SK-N-SH (cell line): ENCODE measurements at regions not wholly inside any gene's neighbourhood (a gene's known extent, or its start where the extent isn't known, plus 50 kb on each side); places are given as distances from the start of the nearest gene placed in this dataset.
"Not testable (repeated sequence)": the region's sequence is repeated elsewhere in the genome, so short reads cannot be mapped to it uniquely, and the experiment has no call there.

Experiments used
- CTCF ChIA-PET: fragments of 300-600, 350-600 bp; formaldehyde crosslinking; extraction: SDS; loops from one replicate; lab custom pipeline; 2021; lab: Yijun Ruan, JAX
- POLR2A ChIA-PET: fragments of 350-600 bp; sonication (Branson Sonifier 250); formaldehyde crosslinking; extraction: SDS; loops from one replicate; lab custom pipeline; 2020; ENCODE audit warnings: antibody characterized with exemption, inconsistent platforms; lab: Yijun Ruan, JAX
- DNase-seq: peaks from one replicate; pipeline ENCODE4 v3.0.0; 2012
- H2AFZ ChIP-seq: fragments of 200-600 bp; sonication (generic); 2 replicates; pipeline ENCODE4 v1.8.1; 2016; ENCODE audit warnings: antibody characterized with exemption, mild to moderate bottlenecking, low read depth
- H3F3A ChIP-seq: fragments of 200-600 bp; sonication (generic); replicated peaks from 2 replicates; pipeline ENCODE3; 2016; ENCODE audit warnings: antibody characterized with exemption, mild to moderate bottlenecking; ENCODE audit not compliant: insufficient read depth
- H3K27ac ChIP-seq, 2 experiments: fragments of 200-500 bp in 1 of 2; fragments of 200-600 bp in 1 of 2; sonication (Bioruptor generic) in 1 of 2; sonication (generic), shearing (Covaris generic) in 1 of 2; 2 replicates each; pipeline versions ENCODE4 v1.5.1 to v1.6.1; 2014 to 2016; ENCODE audit warnings: low read depth in 2 of 2, inconsistent platforms in 1 of 2, low read length in 1 of 2, mild to moderate bottlenecking in 1 of 2, mixed read lengths in 1 of 2
- H3K27me3 ChIP-seq: fragments of 200-600 bp; sonication (generic), shearing (Covaris generic); 2 replicates; pipeline ENCODE4 v1.6.1; 2016; ENCODE audit warnings: mixed run types; ENCODE audit not compliant: insufficient read depth
- H3K36me3 ChIP-seq, 2 experiments: fragments of 200-500 bp in 1 of 2; fragments of 200-600 bp in 1 of 2; sonication (Bioruptor generic) in 1 of 2; sonication (generic) in 1 of 2; replicated peaks in 1 of 2; 2 replicates each; pipeline versions ENCODE3 to v1.5.1; 2014 to 2016; ENCODE audit warnings: low read length in 1 of 2, mild to moderate bottlenecking in 1 of 2; ENCODE audit not compliant: insufficient read depth in 2 of 2, control insufficient read depth in 1 of 2
- H3K4me1 ChIP-seq, 2 experiments: fragments of 200-500 bp in 1 of 2; fragments of 200-600 bp in 1 of 2; sonication (Bioruptor generic) in 1 of 2; sonication (generic), shearing (Covaris generic) in 1 of 2; 2 replicates each; pipeline versions ENCODE4 v1.5.1 to v1.6.1; 2014 to 2016; ENCODE audit warnings: low read depth in 1 of 2, low read length in 1 of 2, mixed run types in 1 of 2; ENCODE audit not compliant: insufficient read depth in 2 of 2, control insufficient read depth in 1 of 2
- H3K4me2 ChIP-seq: fragments of 200-600 bp; sonication (generic), shearing (Covaris generic); 2 replicates; pipeline ENCODE4 v1.6.1; 2017; ENCODE audit warnings: mixed run types
- H3K4me3 ChIP-seq, 2 experiments: fragments of 200-500 bp in 1 of 2; fragments of 200-600 bp in 1 of 2; sonication (Bioruptor generic) in 1 of 2; sonication (generic), shearing (Covaris generic) in 1 of 2; 2 replicates each; pipeline versions ENCODE4 v1.5.1 to v1.8.1; 2014 to 2016; ENCODE audit warnings: low read depth in 2 of 2, inconsistent platforms in 1 of 2, low read length in 1 of 2, mild to moderate bottlenecking in 1 of 2, mixed read lengths in 1 of 2, moderate library complexity in 1 of 2
- H3K79me2 ChIP-seq: fragments of 200-600 bp; sonication (generic); 2 replicates; pipeline ENCODE4 v1.8.1; 2017; ENCODE audit warnings: mild to moderate bottlenecking; ENCODE audit not compliant: insufficient read depth
- H3K9ac ChIP-seq: fragments of 200-600 bp; sonication (generic); 2 replicates; pipeline ENCODE4 v1.6.1; 2017; ENCODE audit warnings: mixed run types
- H3K9me2 ChIP-seq: fragments of 200-600 bp; sonication (generic); 2 replicates; pipeline ENCODE4 v1.6.1; 2017; ENCODE audit warnings: mixed run types
- H3K9me3 ChIP-seq: fragments of 200-600 bp; sonication (generic); 2 replicates; pipeline ENCODE4 v1.6.1; 2017; ENCODE audit warnings: mixed run types, mild to moderate bottlenecking, moderate library complexity
- H4K20me1 ChIP-seq: fragments of 200-600 bp; sonication (generic); 2 replicates; pipeline ENCODE4 v1.6.1; 2017; ENCODE audit warnings: mild to moderate bottlenecking, mixed run types; ENCODE audit not compliant: insufficient read depth
- ELF1 ChIP-seq: IDR thresholded peaks from 2 replicates; pipeline ENCODE4 v1.4.0; 2012
- EP300 ChIP-seq, 2 experiments: IDR thresholded peaks; 2 replicates each; pipeline versions ENCODE4 v1.4.0 to v1.6.1; 2012; ENCODE audit warnings: borderline replicate concordance in 1 of 2, low read depth in 1 of 2, low read length in 1 of 2
- EZH2phosphoT487 ChIP-seq: fragments of 200-600 bp; sonication (generic); IDR thresholded peaks from 2 replicates; pipeline ENCODE4 v1.6.1; 2017; ENCODE audit warnings: low read depth, mixed run types, mild to moderate bottlenecking, antibody characterized with exemption, moderate library complexity, borderline replicate concordance
- GATA2 ChIP-seq: sonication (generic); formaldehyde crosslinking; IDR thresholded peaks from 2 replicates; pipeline ENCODE4 v1.5.0; 2020; ENCODE audit warnings: mild to moderate bottlenecking, missing genetic modification reagents
- IRF3 ChIP-seq: fragments of 150-350 bp; IDR thresholded peaks from 2 replicates; pipeline ENCODE4 v1.6.1; 2016; ENCODE audit warnings: mild to moderate bottlenecking, low read depth, low read length
- MXI1 ChIP-seq: IDR thresholded peaks from 2 replicates; pipeline ENCODE4 v1.6.1; 2012; ENCODE audit warnings: mild to moderate bottlenecking, low read depth, low read length, improper control_type of control experiment
- NFIC ChIP-seq: IDR thresholded peaks from 2 replicates; pipeline ENCODE4 v1.4.0; 2012; ENCODE audit warnings: borderline replicate concordance
- PBX3 ChIP-seq: IDR thresholded peaks from 2 replicates; pipeline ENCODE4; 2012
- RCOR1 ChIP-seq: fragments of 150-350 bp; IDR thresholded peaks from 2 replicates; pipeline ENCODE4 v1.6.1; 2017; ENCODE audit warnings: antibody characterized with exemption, low read length
- SMC3 ChIP-seq: IDR thresholded peaks from 2 replicates; pipeline ENCODE4 v1.6.1; 2012; ENCODE audit warnings: low read depth, low read length, improper control_type of control experiment
- TAF1 ChIP-seq: IDR thresholded peaks from 2 replicates; pipeline ENCODE4 v1.6.1; 2012; ENCODE audit warnings: low read depth, mild to moderate bottlenecking, low read length, moderate library complexity, borderline replicate concordance
- USF1 ChIP-seq: IDR thresholded peaks from 2 replicates; pipeline ENCODE4 v1.4.0; 2012; ENCODE audit warnings: low read depth, borderline replicate concordance
- USF2 ChIP-seq: fragments of 150-350 bp; IDR thresholded peaks from 2 replicates; pipeline ENCODE4 v1.6.1; 2017; ENCODE audit warnings: antibody characterized with exemption, low read length, low read depth, borderline replicate concordance
- ZBTB33 ChIP-seq: IDR thresholded peaks from 2 replicates; pipeline ENCODE4 v1.4.0; 2012; ENCODE audit warnings: low read depth, borderline replicate concordance
- WGBS: methylation state at CpG from one replicate; pipeline ENCODE4 v1.1.6; 2017; ENCODE audit warnings: low lambda C conversion rate; 5-methylcytosine and 5-hydroxymethylcytosine counted together

GRCh38 chr6:153449279-153449678 lies 318.2 kb upstream of the RGS17 start (continued):
- TF ChIP-seq ELF1 (no peak), EP300 (IDR thresholded peaks at IDR 0.05; ENCODE audit: borderline replicate concordance in 1 of 2, low read depth in 1 of 2, low read length in 1 of 2) (no peak), GATA2 (CRISPR knock-in tag) (no peak), NFIC (no peak), EZH2phosphoT487 (no peak), MXI1 (no peak), USF1 (no peak)

DNA sequence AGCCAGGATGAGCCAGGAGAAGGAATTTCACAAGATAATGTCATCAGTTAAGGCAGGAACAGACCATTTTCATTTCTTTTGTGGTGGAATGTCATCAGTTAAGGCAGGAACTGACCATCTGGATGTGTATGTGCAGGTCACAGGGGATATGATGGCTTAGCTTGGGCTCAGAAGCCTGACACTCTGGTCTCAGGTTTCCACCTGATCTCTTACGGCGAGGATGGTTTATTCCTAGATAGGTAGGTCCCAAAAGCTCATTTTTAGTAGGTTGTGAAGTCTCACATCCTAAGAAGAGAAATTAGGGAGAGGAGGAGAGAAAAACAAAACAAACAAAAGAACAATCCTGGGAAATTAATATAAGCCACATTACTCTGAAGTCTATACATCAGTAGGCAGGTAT lies 311.7 kb upstream of the RGS17 start:
- H3F3A ChIP-seq, H3K9me3 ChIP-seq, H3K27ac ChIP-seq, H3K27me3 ChIP-seq, CTCF ChIA-PET, H3K79me2 ChIP-seq, H4K20me1 ChIP-seq, POLR2A ChIA-PET, H3K9me2 ChIP-seq, H3K4me3 ChIP-seq, H2AFZ ChIP-seq, DNase-seq, H3K36me3 ChIP-seq, H3K4me1 ChIP-seq, H3K9ac ChIP-seq, H3K4me2 ChIP-seq: not testable (repeated sequence)
- WGBS, result 30% methylated on average over 2 of the region's 2 CpGs

GRCh38 chr6:153442096-153442495 lies 311.0 kb upstream of the RGS17 start:
- ChIA-PET POLR2A (no interaction called here), CTCF (no interaction called here)
- H3K4me3 ChIP-seq, result no peak overlapping the region

More at GRCh38 chr6:153442096-153442495, 311.0 kb upstream of the RGS17 start:
- H2AFZ ChIP-seq, result no peak overlapping the region
- no peaks in the 10 kb centered on the region for H4K20me1 ChIP-seq
- no peaks in the 10 kb centered on the region for H3K9me3 ChIP-seq
- no peak overlapping the region for H3K9ac ChIP-seq
- WGBS, result 25% methylated on average over 2 of the region's 2 CpGs
- H3K4me1 ChIP-seq, result no peaks in the 10 kb centered on the region
- H3K27me3 ChIP-seq, result no peaks in the 10 kb centered on the region
- DNase-seq, result no peak
- no peaks in the 10 kb centered on the region for H3K79me2 ChIP-seq
- TF ChIP-seq PBX3, result no peak
- no peak for TF ChIP-seq ZBTB33
- TF ChIP-seq RCOR1, result no peak
- no peak for TF ChIP-seq SMC3
- no peak for TF ChIP-seq TAF1
- TF ChIP-seq USF2, result no peak
- no peak for TF ChIP-seq IRF3
- no peaks in the 10 kb centered on the region for H3K9me2 ChIP-seq
- H3F3A ChIP-seq, result no peaks in the 10 kb centered on the region
- no peak overlapping the region for H3K4me2 ChIP-seq
- no peak overlapping the region for H3K27ac ChIP-seq
- no peaks in the 10 kb centered on the region for H3K36me3 ChIP-seq
